HCT116 (cell line): ENCODE measurements at regions not wholly inside any gene's neighbourhood (a gene's known extent, or its start where the extent isn't known, plus 50 kb on each side); places are given as distances from the start of the nearest gene placed in this dataset.

Source experiments
- FOSL1 ChIP-seq: IDR thresholded peaks from 2 replicates; pipeline ENCODE4 v1.6.1; 2012; ENCODE audit warnings: low read depth
- REST ChIP-seq: IDR thresholded peaks from 2 replicates; pipeline ENCODE4 v1.6.1; 2012; ENCODE audit warnings: low read depth
- SRF ChIP-seq: IDR thresholded peaks from 2 replicates; pipeline ENCODE4 v1.6.1; 2012; ENCODE audit warnings: low read depth
- ZBTB33 ChIP-seq: IDR thresholded peaks from 2 replicates; pipeline ENCODE4 v1.6.1; 2011; ENCODE audit warnings: mild to moderate bottlenecking, low read length, moderate library complexity; ENCODE audit not compliant: insufficient replicate concordance; ENCODE audit errors: extremely low read depth

GRCh38 chr10:37434091-37434490 is 308.7 kb downstream of the ANKRD30A start (continued):
- TF ChIP-seq ZBTB33, result no peak
- TF ChIP-seq SRF, result no peak
- TF ChIP-seq FOSL1, result no peak
- no peak for TF ChIP-seq REST
